T follicular helper cell (primary cell): ENCODE measurements at regions not wholly inside any gene's neighbourhood (a gene's known extent, or its start where the extent isn't known, plus 50 kb on each side); places are given as distances from the start of the nearest gene placed in this dataset.

Experiments used
- DNase-seq: peaks from one replicate; pipeline ENCODE4 v3.0.0-alpha.2; 2020; ENCODE audit warnings: low read depth

GRCh38 chr12:107525063-107525718 is 160.4 kb upstream of the PWP1 start:
- no peak for DNase-seq

- no peak for DNase-seq
These were observed 159.7 kb upstream of the PWP1 start for GRCh38 chr12:107525719-107526554.

- DNase-seq, result no peak
These were observed 158.9 kb upstream of the PWP1 start for GRCh38 chr12:107526555-107527180.

- DNase-seq, result no peak
These were observed 156.8 kb upstream of the PWP1 start for GRCh38 chr12:107528731-107529365.

GRCh38 chr12:107529991-107530390 is 155.6 kb upstream of the PWP1 start:
- no peak for DNase-seq

- no peak for DNase-seq
These were observed 154.9 kb upstream of the PWP1 start for GRCh38 chr12:107530701-107531100.

- DNase-seq, result no peak
These were observed 152.4 kb upstream of the PWP1 start for GRCh38 chr12:107533218-107533617.

- no peak for DNase-seq
These were observed 149.0 kb upstream of the PWP1 start for GRCh38 chr12:107536613-107537012.

- DNase-seq, result no peak
These were observed 148.0 kb upstream of the PWP1 start for GRCh38 chr12:107537464-107538119.

GRCh38 chr12:107539196-107539939 is 146.2 kb upstream of the PWP1 start:
- DNase-seq, result no peak

- DNase-seq, result no peak
These were observed 144.4 kb upstream of the PWP1 start for GRCh38 chr12:107541001-107541705.

- no peak for DNase-seq
These were observed 142.2 kb upstream of the PWP1 start for GRCh38 chr12:107543416-107543815.

GRCh38 chr12:107543841-107544240 is 141.8 kb upstream of the PWP1 start:
- no peak for DNase-seq

GRCh38 chr12:107544937-107545336 is 140.7 kb upstream of the PWP1 start:
- no peak for DNase-seq

GRCh38 chr12:107545737-107546353 is 139.8 kb upstream of the PWP1 start:
- DNase-seq, result no peak

- DNase-seq, result no peak
These were observed 138.2 kb upstream of the PWP1 start for GRCh38 chr12:107547389-107547788.

GRCh38 chr12:107549651-107550480 is 135.7 kb upstream of the PWP1 start:
- DNase-seq, result no peak

- no peak for DNase-seq
These were observed 134.2 kb upstream of the PWP1 start for GRCh38 chr12:107551434-107551833.

GRCh38 chr12:107552263-107552662 is 133.3 kb upstream of the PWP1 start:
- DNase-seq, result no peak
